AG09319 (cell line): ENCODE measurements at regions not wholly inside any gene's neighbourhood (a gene's known extent, or its start where the extent isn't known, plus 50 kb on each side); places are given as distances from the start of the nearest gene placed in this dataset.

Experiments
- DNase-seq: peaks from one replicate; pipeline ENCODE4 v3.0.0-alpha.2; 2010; ENCODE audit warnings: low read depth; ENCODE audit errors: extremely low read depth
- CTCF ChIP-seq: IDR thresholded peaks from 2 replicates; pipeline ENCODE4 v1.5.1; 2011; ENCODE audit warnings: low read depth, mild to moderate bottlenecking, inconsistent platforms, low read length, moderate library complexity

- no peak for TF ChIP-seq CTCF
- peak; percentile 95 for DNase-seq
These were observed 78.2 kb downstream of the PHLDA1 start for GRCh38 chr12:75953312-75953906.

DNA sequence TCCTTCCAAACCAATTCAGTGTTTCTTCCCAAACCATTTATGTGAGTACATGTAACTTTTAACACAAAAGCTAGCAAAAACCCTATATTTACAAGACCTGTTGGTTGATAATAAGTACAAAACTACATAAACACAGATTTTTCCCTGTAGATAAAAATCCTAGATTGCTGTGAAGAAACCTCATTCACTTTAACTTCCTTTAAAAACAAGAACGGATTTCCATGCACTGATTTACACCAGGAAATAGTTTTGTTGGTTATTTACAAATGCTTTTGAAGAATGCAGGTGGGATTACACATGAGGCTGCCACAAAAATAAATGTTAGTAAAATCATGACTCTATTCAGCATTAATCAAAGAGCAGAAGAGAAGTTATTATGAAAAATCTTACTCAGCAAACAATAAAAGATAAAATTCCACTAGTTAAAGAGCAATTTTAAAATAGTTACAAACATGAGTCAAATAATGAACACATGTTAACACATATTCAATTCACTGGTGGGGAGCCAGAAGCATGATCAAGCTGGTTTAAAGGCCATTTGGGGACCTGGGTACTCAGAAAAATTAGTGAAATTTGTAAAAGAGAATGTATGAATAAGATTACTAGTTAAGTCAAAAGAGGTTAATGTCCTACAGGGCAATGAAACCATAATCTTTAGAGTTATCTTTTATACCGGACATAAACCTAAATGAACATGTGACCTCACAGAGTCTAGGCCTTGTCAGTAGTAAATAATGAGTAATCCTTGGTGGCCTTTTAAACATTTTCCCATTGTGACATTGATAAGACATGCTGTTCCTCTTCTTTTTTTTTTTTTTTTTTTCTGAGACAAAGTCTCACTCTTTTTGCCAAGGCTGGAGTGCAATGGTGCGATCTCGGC lies 79.9 kb downstream of the PHLDA1 start:
- no peak for TF ChIP-seq CTCF
- DNase-seq: no peak

- no peak for TF ChIP-seq CTCF
- no peak for DNase-seq
These were observed 84.3 kb downstream of the PHLDA1 start for GRCh38 chr12:75947156-75947723.

GRCh38 chr12:75945581-75945980 lies 86.0 kb downstream of the PHLDA1 start:
- no peak for DNase-seq
- no peak for TF ChIP-seq CTCF

GRCh38 chr12:75944905-75945432 lies 86.6 kb downstream of the PHLDA1 start:
- no peak for DNase-seq
- TF ChIP-seq CTCF: no peak

GRCh38 chr12:75944097-75944904 lies 87.3 kb downstream of the PHLDA1 start:
- peak; percentile 44 for DNase-seq
- no peak for TF ChIP-seq CTCF
